Adrenal gland (tissue), 5 donors: ENCODE measurements at regions not wholly inside any gene's neighbourhood (a gene's known extent, or its start where the extent isn't known, plus 50 kb on each side); places are given as distances from the start of the nearest gene placed in this dataset.

ENCODE experiments used
- POLR2A ChIP-seq, 2 donors: fragments of 450-650 bp; IDR thresholded peaks; one replicate each; pipeline ENCODE4 v1.6.1; 2017; ENCODE audit warnings: antibody characterized with exemption in 2 of 2, mild to moderate bottlenecking in 2 of 2, moderate library complexity in 1 of 2
- TF ChIP-seq, protein P1 (sequence below), 6 experiments: fragments of 450-650 bp in 4 of 6; fragments of 200-600 bp in 2 of 6; sonication (generic) in 1 of 6; IDR thresholded peaks; 1 replicate in 5 of 6; 2 replicates in 1 of 6; pipeline versions ENCODE4 v1.5.1 to v1.8.0; 2016 to 2021; ENCODE audit warnings: antibody characterized with exemption in 6 of 6, mild to moderate bottlenecking in 2 of 6, moderate library complexity in 1 of 6
- donor health status: DM: no; HTN: no; CAD: no.

- TF ChIP-seq, protein P1, sequence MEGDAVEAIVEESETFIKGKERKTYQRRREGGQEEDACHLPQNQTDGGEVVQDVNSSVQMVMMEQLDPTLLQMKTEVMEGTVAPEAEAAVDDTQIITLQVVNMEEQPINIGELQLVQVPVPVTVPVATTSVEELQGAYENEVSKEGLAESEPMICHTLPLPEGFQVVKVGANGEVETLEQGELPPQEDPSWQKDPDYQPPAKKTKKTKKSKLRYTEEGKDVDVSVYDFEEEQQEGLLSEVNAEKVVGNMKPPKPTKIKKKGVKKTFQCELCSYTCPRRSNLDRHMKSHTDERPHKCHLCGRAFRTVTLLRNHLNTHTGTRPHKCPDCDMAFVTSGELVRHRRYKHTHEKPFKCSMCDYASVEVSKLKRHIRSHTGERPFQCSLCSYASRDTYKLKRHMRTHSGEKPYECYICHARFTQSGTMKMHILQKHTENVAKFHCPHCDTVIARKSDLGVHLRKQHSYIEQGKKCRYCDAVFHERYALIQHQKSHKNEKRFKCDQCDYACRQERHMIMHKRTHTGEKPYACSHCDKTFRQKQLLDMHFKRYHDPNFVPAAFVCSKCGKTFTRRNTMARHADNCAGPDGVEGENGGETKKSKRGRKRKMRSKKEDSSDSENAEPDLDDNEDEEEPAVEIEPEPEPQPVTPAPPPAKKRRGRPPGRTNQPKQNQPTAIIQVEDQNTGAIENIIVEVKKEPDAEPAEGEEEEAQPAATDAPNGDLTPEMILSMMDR (IDR thresholded peaks at IDR 0.05): no peak
- TF ChIP-seq POLR2A (IDR thresholded peaks at IDR 0.05): no peak
Observed at GRCh38 chr1:165011991-165012531, 344.5 kb downstream of the LMX1A start.
